GM23338 (cell line): ENCODE measurements at regions not wholly inside any gene's neighbourhood (a gene's known extent, or its start where the extent isn't known, plus 50 kb on each side); places are given as distances from the start of the nearest gene placed in this dataset.

ENCODE experiments used
- ATAC-seq: fragments of 200-7000 bp; cut with Tn5 transposase; 3 replicates; pipeline ENCODE4 v1.9.1; 2020
- DNase-seq: peaks from one replicate; pipeline ENCODE4 v3.0.0-alpha.2; 2015; ENCODE audit warnings: low spot score
- H2AFZ ChIP-seq: fragments of 200-600 bp; sonication (generic); 2 replicates; pipeline ENCODE4 v1.8.0; 2016; ENCODE audit warnings: antibody characterized with exemption, mild to moderate bottlenecking, moderate library complexity
- H3F3A ChIP-seq: fragments of 200-600 bp; sonication (generic); replicated peaks from 2 replicates; pipeline ENCODE4 v1.8.0; 2017; ENCODE audit warnings: antibody characterized with exemption, mixed run types, low read depth
- H3K27ac ChIP-seq: fragments of 200-600 bp; sonication (generic); 2 replicates; pipeline ENCODE4 v1.6.1; 2016; ENCODE audit warnings: low read depth
- H3K27me3 ChIP-seq: fragments of 200-600 bp; sonication (generic); 2 replicates; pipeline ENCODE4 v1.8.0; 2016; ENCODE audit warnings: mild to moderate bottlenecking, mixed run types, moderate library complexity; ENCODE audit not compliant: insufficient read depth
- H3K36me3 ChIP-seq: fragments of 200-600 bp; sonication (generic); 2 replicates; pipeline ENCODE4 v1.8.0; 2016; ENCODE audit warnings: mild to moderate bottlenecking; ENCODE audit not compliant: insufficient read depth
- H3K4me1 ChIP-seq: fragments of 200-600 bp; sonication (generic); 2 replicates; pipeline ENCODE4 v1.8.0; 2016; ENCODE audit warnings: mild to moderate bottlenecking, moderate library complexity; ENCODE audit not compliant: insufficient read depth
- H3K4me2 ChIP-seq: fragments of 200-600 bp; sonication (generic); 2 replicates; pipeline ENCODE4 v1.7.1; 2017; ENCODE audit warnings: mixed run types
- H3K4me3 ChIP-seq: fragments of 200-600 bp; sonication (generic); 2 replicates; pipeline ENCODE4 v1.6.1; 2016; ENCODE audit warnings: mixed run types
- H3K79me2 ChIP-seq: fragments of 200-600 bp; sonication (generic); replicated peaks from 2 replicates; pipeline ENCODE4 v1.8.0; 2017; ENCODE audit warnings: mild to moderate bottlenecking; ENCODE audit not compliant: insufficient read depth
- H3K9me2 ChIP-seq: fragments of 200-600 bp; sonication (generic); 2 replicates; pipeline ENCODE4 v1.8.0; 2017; ENCODE audit not compliant: insufficient read depth
- H4K20me1 ChIP-seq: fragments of 200-600 bp; sonication (generic); replicated peaks from 2 replicates; pipeline ENCODE4 v1.8.0; 2017; ENCODE audit warnings: mild to moderate bottlenecking; ENCODE audit not compliant: insufficient read depth
- H3K27ac Mint-ChIP-seq: 2 replicates; pipeline ENCODE4 v1.8.0; 2020; ENCODE audit warnings: inconsistent platforms, mild to moderate bottlenecking, moderate library complexity, mixed read lengths
- H3K27me3 Mint-ChIP-seq: 3 replicates; pipeline ENCODE4 v1.8.0; 2022; ENCODE audit warnings: low read depth, mild to moderate bottlenecking, moderate library complexity, mixed read lengths, inconsistent platforms; ENCODE audit not compliant: insufficient read depth, poor library complexity
- H3K36me3 Mint-ChIP-seq: 3 replicates; pipeline ENCODE4 v1.8.0; 2021; ENCODE audit warnings: low read depth, mild to moderate bottlenecking, inconsistent platforms, moderate library complexity, mixed read lengths
- H3K4me1 Mint-ChIP-seq: 3 replicates; pipeline ENCODE4 v1.8.0; 2020; ENCODE audit warnings: mild to moderate bottlenecking, inconsistent platforms, mixed read lengths
- H3K4me3 Mint-ChIP-seq: 3 replicates; pipeline ENCODE4 v1.8.0; 2021; ENCODE audit warnings: moderate library complexity, mild to moderate bottlenecking, inconsistent platforms, mixed read lengths
- H3K9me3 Mint-ChIP-seq: 3 replicates; pipeline ENCODE4 v1.8.0; 2020; ENCODE audit warnings: moderate library complexity, mild to moderate bottlenecking, inconsistent platforms, mixed read lengths
- CREB1 ChIP-seq: fragments of 250-450 bp; sonication (Bioruptor Pico); IDR thresholded peaks from 2 replicates; pipeline ENCODE4 v1.5.0; 2020; ENCODE audit warnings: low read depth, mild to moderate bottlenecking, moderate library complexity
- JUNB ChIP-seq: IDR thresholded peaks from one replicate; pipeline ENCODE4 v1.6.1; 2016; ENCODE audit warnings: antibody characterized with exemption; ENCODE audit not compliant: unreplicated experiment
- NANOG ChIP-seq: IDR thresholded peaks from 2 replicates; pipeline ENCODE4 v1.6.1; 2016; ENCODE audit warnings: antibody characterized with exemption, borderline replicate concordance
- POLR2AphosphoS5 ChIP-seq: IDR thresholded peaks from 2 replicates; pipeline ENCODE4 v1.6.1; 2016; ENCODE audit warnings: antibody characterized with exemption, low read depth
- ZNF114 ChIP-seq: fragments of 250-450 bp; sonication (Bioruptor Pico); IDR thresholded peaks from 2 replicates; pipeline ENCODE4 v1.5.0; 2020; ENCODE audit warnings: mild to moderate bottlenecking, moderate library complexity
- ZNF331 ChIP-seq: fragments of 250-450 bp; sonication (Bioruptor Pico); IDR thresholded peaks from 2 replicates; pipeline ENCODE4 v1.5.0; 2020; ENCODE audit warnings: low read depth, mild to moderate bottlenecking, moderate library complexity
- ZNF462 ChIP-seq: fragments of 250-450 bp; sonication (Bioruptor Pico); IDR thresholded peaks from 2 replicates; pipeline ENCODE4 v1.5.0; 2020; ENCODE audit warnings: mild to moderate bottlenecking, moderate library complexity
- TF ChIP-seq, protein P1 (sequence below), 2 experiments: fragments of 200-600 bp in 1 of 2; sonication (generic) in 1 of 2; conservative IDR thresholded peaks; 2 replicates each; pipeline versions ENCODE4 v1.5.1 to v1.6.1; 2016 to 2017; ENCODE audit warnings: antibody characterized with exemption in 2 of 2, low read depth in 2 of 2, mild to moderate bottlenecking in 2 of 2, moderate library complexity in 1 of 2
- TF ChIP-seq, protein P2 (sequence below): IDR thresholded peaks from 2 replicates; pipeline ENCODE4 v1.6.1; 2016; ENCODE audit warnings: antibody characterized with exemption

DNA sequence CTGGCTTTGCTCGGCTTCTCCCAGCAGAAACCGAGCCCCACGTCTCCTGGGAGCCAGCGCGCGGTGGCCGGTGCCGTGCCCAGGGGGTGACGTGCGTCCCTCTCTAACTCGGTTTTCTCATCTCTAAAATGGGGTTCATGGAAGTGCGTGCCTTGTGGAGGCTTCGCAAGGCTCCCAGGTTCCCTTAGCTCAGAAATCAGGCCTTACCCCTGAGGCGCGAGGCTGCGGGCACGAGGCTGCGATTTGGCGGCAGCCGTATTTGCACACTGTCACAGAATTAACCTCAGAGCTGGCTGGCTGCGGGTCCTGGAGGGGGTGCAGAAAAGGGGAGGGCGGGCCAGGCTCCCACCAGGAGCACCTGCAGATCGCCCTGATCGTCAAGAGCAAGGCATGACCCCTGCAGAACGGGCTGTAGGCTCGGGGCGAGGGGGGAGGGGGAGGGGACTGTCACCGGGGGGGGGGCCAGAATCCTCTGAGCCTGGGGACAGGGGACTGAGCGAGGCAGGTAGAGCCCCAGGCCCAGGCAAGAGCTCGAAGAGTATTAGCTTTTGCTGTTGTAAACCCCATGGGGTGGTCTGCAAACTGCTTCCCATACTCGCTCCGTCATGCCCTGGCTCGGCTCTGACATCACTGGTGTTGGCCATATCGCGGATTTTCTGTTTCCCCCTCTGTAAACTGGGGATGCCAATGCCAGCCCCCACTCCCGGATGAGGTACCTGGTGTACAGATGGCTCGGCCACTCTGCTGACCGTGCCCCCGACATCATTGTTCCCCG is 62.2 kb downstream of the CCNE1 start:
- H3K4me3 ChIP-seq, result peak overlapping the region; percentile 76
- no peaks in the 10 kb centered on the region for H4K20me1 ChIP-seq
- no peak for TF ChIP-seq ZNF114 (CRISPR knock-in tag)
- no peak for TF ChIP-seq NANOG
- TF ChIP-seq, protein P1, sequence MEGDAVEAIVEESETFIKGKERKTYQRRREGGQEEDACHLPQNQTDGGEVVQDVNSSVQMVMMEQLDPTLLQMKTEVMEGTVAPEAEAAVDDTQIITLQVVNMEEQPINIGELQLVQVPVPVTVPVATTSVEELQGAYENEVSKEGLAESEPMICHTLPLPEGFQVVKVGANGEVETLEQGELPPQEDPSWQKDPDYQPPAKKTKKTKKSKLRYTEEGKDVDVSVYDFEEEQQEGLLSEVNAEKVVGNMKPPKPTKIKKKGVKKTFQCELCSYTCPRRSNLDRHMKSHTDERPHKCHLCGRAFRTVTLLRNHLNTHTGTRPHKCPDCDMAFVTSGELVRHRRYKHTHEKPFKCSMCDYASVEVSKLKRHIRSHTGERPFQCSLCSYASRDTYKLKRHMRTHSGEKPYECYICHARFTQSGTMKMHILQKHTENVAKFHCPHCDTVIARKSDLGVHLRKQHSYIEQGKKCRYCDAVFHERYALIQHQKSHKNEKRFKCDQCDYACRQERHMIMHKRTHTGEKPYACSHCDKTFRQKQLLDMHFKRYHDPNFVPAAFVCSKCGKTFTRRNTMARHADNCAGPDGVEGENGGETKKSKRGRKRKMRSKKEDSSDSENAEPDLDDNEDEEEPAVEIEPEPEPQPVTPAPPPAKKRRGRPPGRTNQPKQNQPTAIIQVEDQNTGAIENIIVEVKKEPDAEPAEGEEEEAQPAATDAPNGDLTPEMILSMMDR (conservative IDR thresholded peaks at IDR 0.05; ENCODE audit: low read depth in 2 of 2), result peak in 1 of 2 experiments; percentile 9; a peak in 1 of 4 replicates
- TF ChIP-seq JUNB, result no peak
- H3K79me2 ChIP-seq, result no peaks in the 10 kb centered on the region
- Mint-ChIP-seq H3K9me3 (no peaks in the 10 kb centered on the region), H3K4me1 (no peaks in the 10 kb centered on the region), H3K27ac (no peak overlapping the region), H3K4me3 (peak overlapping the region; percentile 62), H3K27me3 (peaks cover 17% of the 10 kb centered on the region), H3K36me3 (no peaks in the 10 kb centered on the region)
- ATAC-seq (peak; percentile 3), DNase-seq (no peak)
- peak overlapping the region; percentile 79 for H3K4me2 ChIP-seq
- H2AFZ ChIP-seq, result peak overlapping the region; percentile 97
- H3K36me3 ChIP-seq, result no peaks in the 10 kb centered on the region
- H3F3A ChIP-seq, result no peaks in the 10 kb centered on the region
- peaks cover 22% of the 10 kb centered on the region for H3K27me3 ChIP-seq
- H3K27ac ChIP-seq, result no peak overlapping the region
- no peaks in the 10 kb centered on the region for H3K9me2 ChIP-seq
- H3K4me1 ChIP-seq, result no peaks in the 10 kb centered on the region

DNA sequence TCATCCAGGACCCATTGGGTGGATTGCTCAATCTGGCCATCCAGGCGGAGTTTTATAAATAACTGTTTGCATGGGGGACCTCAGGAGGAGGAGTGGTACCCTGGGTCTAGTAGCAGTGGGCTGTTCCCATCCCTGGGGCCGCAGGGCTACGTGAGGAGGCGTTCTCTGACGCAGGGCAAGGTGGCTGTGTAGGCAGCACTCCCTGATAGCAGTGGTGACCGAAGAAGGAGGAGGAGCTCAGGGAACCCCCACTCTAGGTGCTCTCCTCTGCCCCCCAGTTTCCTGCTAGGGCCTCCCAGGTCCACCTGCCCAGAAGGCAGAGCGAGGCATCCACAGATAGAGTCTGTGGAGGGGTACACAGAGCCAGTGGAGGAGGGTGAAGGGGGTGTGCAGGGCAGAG is 64.1 kb downstream of the CCNE1 start:
- Mint-ChIP-seq H3K4me3 (no peak overlapping the region), H3K36me3 (no peaks in the 10 kb centered on the region), H3K27me3 (peaks cover 20% of the 10 kb centered on the region), H3K27ac (no peak overlapping the region), H3K4me1 (no peaks in the 10 kb centered on the region), H3K9me3 (no peaks in the 10 kb centered on the region)
- Histone ChIP-seq H3K4me1 (no peaks in the 10 kb centered on the region), H3K36me3 (no peaks in the 10 kb centered on the region), H3K4me2 (no peak overlapping the region), H3K9me2 (no peaks in the 10 kb centered on the region), H3K4me3 (no peak overlapping the region), H3K79me2 (no peaks in the 10 kb centered on the region), H3K27me3 (peaks cover 22% of the 10 kb centered on the region), H3F3A (no peaks in the 10 kb centered on the region), H2AFZ (no peak overlapping the region), H3K27ac (no peak overlapping the region), H4K20me1 (no peaks in the 10 kb centered on the region)
- ATAC-seq (no peak), DNase-seq (no peak)
- TF ChIP-seq CREB1 (CRISPR knock-in tag) (no peak), ZNF331 (CRISPR knock-in tag) (no peak), ZNF462 (CRISPR knock-in tag) (no peak), POLR2AphosphoS5 (no peak), ZNF114 (CRISPR knock-in tag) (no peak)
- TF ChIP-seq, protein P2, sequence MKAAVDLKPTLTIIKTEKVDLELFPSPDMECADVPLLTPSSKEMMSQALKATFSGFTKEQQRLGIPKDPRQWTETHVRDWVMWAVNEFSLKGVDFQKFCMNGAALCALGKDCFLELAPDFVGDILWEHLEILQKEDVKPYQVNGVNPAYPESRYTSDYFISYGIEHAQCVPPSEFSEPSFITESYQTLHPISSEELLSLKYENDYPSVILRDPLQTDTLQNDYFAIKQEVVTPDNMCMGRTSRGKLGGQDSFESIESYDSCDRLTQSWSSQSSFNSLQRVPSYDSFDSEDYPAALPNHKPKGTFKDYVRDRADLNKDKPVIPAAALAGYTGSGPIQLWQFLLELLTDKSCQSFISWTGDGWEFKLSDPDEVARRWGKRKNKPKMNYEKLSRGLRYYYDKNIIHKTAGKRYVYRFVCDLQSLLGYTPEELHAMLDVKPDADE, result no peak
- TF ChIP-seq, protein P1 (conservative IDR thresholded peaks at IDR 0.05; ENCODE audit: low read depth in 2 of 2), result no peak
